ENCODE measurements at regions not wholly inside any gene's neighbourhood (a gene's known extent, or its start where the extent isn't known, plus 50 kb on each side); places are given as distances from the start of the nearest gene placed in this dataset.

DNA sequence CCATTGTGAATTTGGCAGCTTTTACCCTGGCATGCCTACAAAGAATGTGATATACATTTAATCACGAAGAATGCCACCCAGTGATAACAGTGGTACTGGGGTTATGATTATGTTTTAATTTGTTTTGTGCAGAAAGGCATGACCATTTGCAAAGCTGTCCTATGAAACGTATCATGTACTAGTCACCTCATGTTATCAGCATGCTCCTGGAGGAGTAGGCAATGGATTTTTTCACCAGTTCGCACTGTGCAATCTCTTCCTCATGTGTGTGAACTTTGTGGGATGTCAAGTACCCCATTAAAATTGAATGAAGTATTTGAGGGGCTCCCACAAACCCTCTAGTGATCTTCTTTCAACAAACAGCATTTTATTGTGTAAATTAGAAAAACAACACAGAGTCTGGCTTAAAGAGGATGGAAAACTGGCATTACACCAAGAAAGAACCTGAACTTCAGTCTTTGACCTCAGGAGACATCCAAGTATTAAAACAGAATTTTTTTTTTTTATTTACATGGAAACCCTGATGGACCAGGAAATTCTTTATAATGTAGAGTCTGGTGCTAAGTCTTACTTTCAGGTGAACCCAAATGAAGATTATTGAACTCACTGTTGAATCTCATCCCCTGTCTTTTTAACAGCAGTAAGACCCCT is 200.6 kb upstream of the PGRMC2 start:
- TF ChIP-seq, protein P1, sequence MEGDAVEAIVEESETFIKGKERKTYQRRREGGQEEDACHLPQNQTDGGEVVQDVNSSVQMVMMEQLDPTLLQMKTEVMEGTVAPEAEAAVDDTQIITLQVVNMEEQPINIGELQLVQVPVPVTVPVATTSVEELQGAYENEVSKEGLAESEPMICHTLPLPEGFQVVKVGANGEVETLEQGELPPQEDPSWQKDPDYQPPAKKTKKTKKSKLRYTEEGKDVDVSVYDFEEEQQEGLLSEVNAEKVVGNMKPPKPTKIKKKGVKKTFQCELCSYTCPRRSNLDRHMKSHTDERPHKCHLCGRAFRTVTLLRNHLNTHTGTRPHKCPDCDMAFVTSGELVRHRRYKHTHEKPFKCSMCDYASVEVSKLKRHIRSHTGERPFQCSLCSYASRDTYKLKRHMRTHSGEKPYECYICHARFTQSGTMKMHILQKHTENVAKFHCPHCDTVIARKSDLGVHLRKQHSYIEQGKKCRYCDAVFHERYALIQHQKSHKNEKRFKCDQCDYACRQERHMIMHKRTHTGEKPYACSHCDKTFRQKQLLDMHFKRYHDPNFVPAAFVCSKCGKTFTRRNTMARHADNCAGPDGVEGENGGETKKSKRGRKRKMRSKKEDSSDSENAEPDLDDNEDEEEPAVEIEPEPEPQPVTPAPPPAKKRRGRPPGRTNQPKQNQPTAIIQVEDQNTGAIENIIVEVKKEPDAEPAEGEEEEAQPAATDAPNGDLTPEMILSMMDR (conservative IDR thresholded peaks at IDR 0.05; ENCODE audit: low read length), result no peak
- no peak for TF ChIP-seq EZH2phosphoT487 (IDR thresholded peaks at IDR 0.05; ENCODE audit: borderline replicate concordance)
